ENCODE measurements at regions not wholly inside any gene's neighbourhood (a gene's known extent, or its start where the extent isn't known, plus 50 kb on each side); places are given as distances from the start of the nearest gene placed in this dataset.

DNA sequence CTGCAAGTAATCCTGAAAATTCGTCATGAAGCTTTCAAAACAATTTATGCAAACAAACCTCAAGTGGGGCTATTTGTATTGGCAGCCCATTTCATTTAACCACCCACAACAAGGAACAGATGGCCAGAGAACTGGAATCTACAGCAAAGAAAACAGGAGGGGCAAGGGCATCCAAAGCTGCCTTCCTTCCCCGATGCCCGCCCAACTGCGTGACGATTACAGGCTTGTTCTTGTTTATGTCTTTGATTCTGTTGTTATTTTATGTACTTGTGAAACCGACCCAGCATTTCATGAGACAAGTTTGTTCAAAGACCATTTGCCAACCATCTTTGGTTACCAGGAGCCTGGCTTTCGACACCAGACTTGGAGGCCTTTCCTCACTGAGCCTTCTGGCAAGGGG is 59.1 kb upstream of the IRX6 start:
- DNase-seq (ENCODE audit: low spot score) = no peak
- no peaks in the 10 kb centered on the region for H3K9me3 Mint-ChIP-seq (ENCODE audit: unreplicated experiment)
- TF ChIP-seq, protein P1, sequence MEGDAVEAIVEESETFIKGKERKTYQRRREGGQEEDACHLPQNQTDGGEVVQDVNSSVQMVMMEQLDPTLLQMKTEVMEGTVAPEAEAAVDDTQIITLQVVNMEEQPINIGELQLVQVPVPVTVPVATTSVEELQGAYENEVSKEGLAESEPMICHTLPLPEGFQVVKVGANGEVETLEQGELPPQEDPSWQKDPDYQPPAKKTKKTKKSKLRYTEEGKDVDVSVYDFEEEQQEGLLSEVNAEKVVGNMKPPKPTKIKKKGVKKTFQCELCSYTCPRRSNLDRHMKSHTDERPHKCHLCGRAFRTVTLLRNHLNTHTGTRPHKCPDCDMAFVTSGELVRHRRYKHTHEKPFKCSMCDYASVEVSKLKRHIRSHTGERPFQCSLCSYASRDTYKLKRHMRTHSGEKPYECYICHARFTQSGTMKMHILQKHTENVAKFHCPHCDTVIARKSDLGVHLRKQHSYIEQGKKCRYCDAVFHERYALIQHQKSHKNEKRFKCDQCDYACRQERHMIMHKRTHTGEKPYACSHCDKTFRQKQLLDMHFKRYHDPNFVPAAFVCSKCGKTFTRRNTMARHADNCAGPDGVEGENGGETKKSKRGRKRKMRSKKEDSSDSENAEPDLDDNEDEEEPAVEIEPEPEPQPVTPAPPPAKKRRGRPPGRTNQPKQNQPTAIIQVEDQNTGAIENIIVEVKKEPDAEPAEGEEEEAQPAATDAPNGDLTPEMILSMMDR (IDR thresholded peaks at IDR 0.05; ENCODE audit: unreplicated experiment) = no peak
- H3K27me3 Mint-ChIP-seq (ENCODE audit: unreplicated experiment) = peaks cover 3% of the 10 kb centered on the region
- H3K27ac Mint-ChIP-seq (ENCODE audit: unreplicated experiment) = no peak overlapping the region
- peaks cover 9% of the 10 kb centered on the region for H3K4me1 Mint-ChIP-seq (ENCODE audit: unreplicated experiment)
- H3K4me3 Mint-ChIP-seq (ENCODE audit: unreplicated experiment) = no peak overlapping the region
- no peaks in the 10 kb centered on the region for H3K36me3 Mint-ChIP-seq (ENCODE audit: low read depth, unreplicated experiment)

DNA sequence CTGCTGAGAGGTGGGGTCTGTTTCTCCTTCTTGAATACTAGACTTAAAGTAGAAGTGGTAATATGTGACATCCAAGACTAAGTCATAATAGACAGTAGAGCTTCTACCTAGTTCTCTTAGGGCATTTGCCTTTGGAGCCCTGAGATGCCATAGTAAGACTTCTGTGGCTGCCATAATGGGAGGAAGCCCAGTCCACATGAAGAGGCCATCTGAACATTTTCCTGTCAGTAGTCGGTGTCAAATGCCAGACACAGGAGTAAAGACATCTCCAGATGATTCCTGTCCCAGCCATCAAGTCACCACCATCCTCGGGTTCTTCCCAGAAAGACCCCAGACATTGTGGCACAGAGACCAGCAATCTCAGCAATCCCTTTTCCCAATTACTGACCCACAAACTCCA is 58.1 kb upstream of the IRX6 start:
- Mint-ChIP-seq H3K36me3 (ENCODE audit: low read depth, unreplicated experiment) (no peaks in the 10 kb centered on the region), H3K9me3 (ENCODE audit: unreplicated experiment) (no peaks in the 10 kb centered on the region), H3K4me1 (ENCODE audit: unreplicated experiment) (peaks cover 9% of the 10 kb centered on the region), H3K27ac (ENCODE audit: unreplicated experiment) (no peak overlapping the region), H3K27me3 (ENCODE audit: unreplicated experiment) (peaks cover 3% of the 10 kb centered on the region), H3K4me3 (ENCODE audit: unreplicated experiment) (no peak overlapping the region)
- TF ChIP-seq, protein P1 (IDR thresholded peaks at IDR 0.05; ENCODE audit: unreplicated experiment) = no peak
- DNase-seq (ENCODE audit: low spot score) = no peak

DNA sequence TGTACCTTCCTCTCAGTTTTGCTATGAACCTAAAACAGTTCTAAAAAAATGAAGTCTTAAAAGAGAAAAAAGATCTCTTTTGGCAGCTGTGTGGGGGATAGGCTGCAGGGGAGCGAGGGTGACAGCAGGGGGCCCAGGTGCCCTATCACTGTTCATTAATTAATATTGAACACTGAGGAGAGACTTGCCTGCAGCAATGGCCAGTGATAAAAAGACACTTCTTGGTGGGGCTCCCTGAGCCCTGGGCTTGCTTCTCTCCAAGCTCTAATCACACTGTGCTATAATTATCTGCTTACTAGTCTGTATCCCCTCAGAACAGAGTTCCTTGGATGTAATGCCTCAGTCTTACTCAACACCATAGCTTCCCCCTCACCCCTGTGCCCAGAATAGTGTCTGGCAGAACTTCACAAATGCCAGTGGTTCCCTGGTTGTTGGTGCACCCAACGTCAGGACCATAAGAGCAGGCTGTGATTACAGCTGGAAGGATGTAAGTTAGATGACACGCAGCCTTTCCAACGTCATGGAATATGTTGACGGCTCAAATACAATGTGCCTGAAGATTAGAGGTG is 52.0 kb upstream of the IRX6 start:
- no peak for DNase-seq (ENCODE audit: low spot score)

DNA sequence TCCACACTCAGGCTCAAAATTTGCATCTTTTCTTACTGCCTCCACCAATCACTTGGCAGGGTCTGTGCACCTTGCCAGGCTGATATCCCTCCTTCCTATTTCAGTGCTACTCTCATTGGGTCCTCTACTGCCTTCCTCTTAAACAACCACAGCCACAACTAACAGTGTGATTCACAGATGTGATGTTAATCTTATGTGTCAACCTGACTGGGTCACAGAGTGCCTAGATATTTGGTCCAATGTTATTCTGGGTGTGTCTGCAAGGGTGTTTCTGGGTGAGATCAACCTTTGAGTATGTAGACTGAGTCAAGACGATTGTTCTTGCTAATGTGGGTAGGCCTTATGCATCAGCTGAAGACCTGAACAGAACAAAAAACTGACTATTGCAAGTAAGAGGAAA is 51.3 kb upstream of the IRX6 start:
- Mint-ChIP-seq H3K9me3 (ENCODE audit: unreplicated experiment) (no peaks in the 10 kb centered on the region), H3K4me3 (ENCODE audit: unreplicated experiment) (no peak overlapping the region), H3K27me3 (ENCODE audit: unreplicated experiment) (peaks cover 2% of the 10 kb centered on the region), H3K27ac (ENCODE audit: unreplicated experiment) (no peak overlapping the region), H3K4me1 (ENCODE audit: unreplicated experiment) (no peaks in the 10 kb centered on the region), H3K36me3 (ENCODE audit: low read depth, unreplicated experiment) (no peaks in the 10 kb centered on the region)
- DNase-seq (ENCODE audit: low spot score) = no peak
- TF ChIP-seq, protein P1 (IDR thresholded peaks at IDR 0.05; ENCODE audit: unreplicated experiment) = no peak

More for the DNA sequence above, 52.0 kb upstream of the IRX6 start:
- TF ChIP-seq, protein P1 (IDR thresholded peaks at IDR 0.05; ENCODE audit: unreplicated experiment) = peak; percentile 19
- Mint-ChIP-seq H3K27me3 (ENCODE audit: unreplicated experiment) (peaks cover 2% of the 10 kb centered on the region), H3K4me3 (ENCODE audit: unreplicated experiment) (no peak overlapping the region), H3K36me3 (ENCODE audit: low read depth, unreplicated experiment) (no peaks in the 10 kb centered on the region), H3K9me3 (ENCODE audit: unreplicated experiment) (no peaks in the 10 kb centered on the region), H3K27ac (ENCODE audit: unreplicated experiment) (no peak overlapping the region), H3K4me1 (ENCODE audit: unreplicated experiment) (no peaks in the 10 kb centered on the region)

DNA sequence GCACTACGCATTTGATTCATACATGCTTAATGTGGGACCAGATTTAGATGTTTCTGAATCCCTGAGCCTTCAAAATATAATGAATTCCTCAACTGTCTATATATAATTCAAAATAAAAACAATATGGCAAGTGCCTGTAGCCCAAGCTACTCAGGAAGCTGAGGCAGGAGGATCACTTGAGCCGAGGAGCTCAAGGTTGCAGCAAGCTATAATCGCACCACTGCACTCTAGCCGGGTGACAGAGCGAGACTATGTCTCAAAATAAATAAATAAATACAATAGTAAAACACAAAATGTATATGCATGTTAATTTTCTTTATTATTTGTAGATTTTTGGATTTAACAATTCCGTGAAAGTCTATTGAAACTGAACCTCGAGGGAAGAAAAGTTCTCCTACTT is 50.6 kb upstream of the IRX6 start:
- no peaks in the 10 kb centered on the region for H3K4me1 Mint-ChIP-seq (ENCODE audit: unreplicated experiment)
- no peak overlapping the region for H3K4me3 Mint-ChIP-seq (ENCODE audit: unreplicated experiment)
- DNase-seq (ENCODE audit: low spot score) = no peak
- H3K27ac Mint-ChIP-seq (ENCODE audit: unreplicated experiment) = no peak overlapping the region
- peaks cover 2% of the 10 kb centered on the region for H3K27me3 Mint-ChIP-seq (ENCODE audit: unreplicated experiment)
- no peaks in the 10 kb centered on the region for H3K36me3 Mint-ChIP-seq (ENCODE audit: low read depth, unreplicated experiment)
- no peaks in the 10 kb centered on the region for H3K9me3 Mint-ChIP-seq (ENCODE audit: unreplicated experiment)
- TF ChIP-seq, protein P1 (IDR thresholded peaks at IDR 0.05; ENCODE audit: unreplicated experiment) = no peak
